ENCODE measurements at regions not wholly inside any gene's neighbourhood (a gene's known extent, or its start where the extent isn't known, plus 50 kb on each side); places are given as distances from the start of the nearest gene placed in this dataset.
"Not testable (repeated sequence)": the region's sequence is repeated elsewhere in the genome, so short reads cannot be mapped to it uniquely, and the experiment has no call there.

DNA sequence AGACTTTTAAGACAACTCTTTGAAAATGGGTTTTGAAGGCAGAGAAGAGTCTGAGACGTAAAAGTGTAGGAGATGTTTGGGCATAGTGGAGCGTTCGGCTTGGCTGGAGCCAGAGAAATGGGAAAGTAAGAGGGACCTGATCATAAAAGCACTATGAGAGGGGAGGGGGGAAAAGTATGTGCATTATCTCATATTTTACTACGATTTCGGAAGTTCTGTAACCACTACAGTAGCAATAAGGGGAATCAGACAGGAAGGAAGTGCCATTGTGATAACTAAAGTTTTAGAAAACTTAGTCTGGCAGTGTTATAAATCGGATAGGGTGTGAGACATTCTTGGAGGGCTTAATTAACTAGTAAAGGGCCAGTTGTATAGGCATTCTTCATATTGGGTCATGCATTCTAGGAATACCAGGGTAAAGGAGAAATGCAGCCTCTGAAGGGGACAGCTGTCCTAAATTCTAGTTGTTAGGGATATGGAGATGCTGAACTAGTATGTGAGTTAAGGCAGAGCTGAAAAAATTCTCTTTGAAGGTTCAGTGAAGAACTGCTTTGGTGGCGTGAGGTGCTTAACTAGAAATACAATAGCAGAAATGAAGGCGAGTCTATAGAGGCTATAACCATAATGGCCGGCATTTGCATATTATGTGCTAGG, 83.8 kb upstream of the FREM1 start:
- no peak overlapping the region for H3K27ac ChIP-seq
- no peaks in the 10 kb centered on the region for H3K27me3 ChIP-seq (replicated peaks)
- no peaks in the 10 kb centered on the region for H3K36me3 ChIP-seq (replicated peaks)
- H3K4me3 ChIP-seq (ENCODE audit: low read depth, low read length), result peak overlapping the region; percentile 71
- DNase-seq, result no peak
- in situ Hi-C loops (cut with HindIII; ENCODE audit: low pct_ligation_motif_present, low sequenced_read_pairs), result no loop called here
- TF ChIP-seq CTCF (IDR thresholded peaks at IDR 0.05; ENCODE audit: low read depth, low read length, missing control alignments), result no peak

DNA sequence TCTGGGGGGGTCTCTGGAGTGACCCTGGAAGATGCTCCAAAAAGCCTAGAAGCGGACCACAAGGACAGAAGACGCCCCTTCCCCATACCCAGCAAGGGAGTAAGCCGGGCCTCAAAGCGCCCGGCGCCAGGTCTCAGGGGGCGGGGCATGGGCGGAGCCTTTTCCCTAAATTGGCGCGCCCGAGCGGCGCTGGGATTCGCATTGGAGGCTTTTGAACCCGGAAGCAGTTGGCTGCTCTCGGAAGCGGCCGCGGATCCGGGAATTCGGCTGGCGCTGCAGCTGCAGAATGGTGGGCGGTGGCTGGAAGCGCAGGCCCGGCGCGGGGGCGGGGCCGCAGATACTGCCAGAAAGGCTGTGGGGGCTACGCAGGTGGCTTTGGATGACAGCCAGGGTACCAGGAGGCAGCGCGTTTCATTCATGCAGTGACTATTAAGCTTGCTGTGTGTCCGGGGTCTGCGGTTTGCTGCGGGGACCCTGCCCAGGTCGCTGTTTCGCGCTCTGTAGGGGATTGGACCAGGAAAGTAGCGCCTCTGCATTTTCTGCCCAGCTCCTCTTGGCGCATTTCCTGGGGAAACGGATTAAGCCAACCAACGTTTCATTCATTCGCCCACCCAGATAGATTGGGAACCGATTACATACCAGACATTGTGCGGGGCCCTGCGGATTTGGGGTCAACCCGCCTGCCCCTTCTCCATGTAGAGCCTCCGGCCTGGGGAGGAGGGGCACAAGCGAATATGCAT, 83.0 kb upstream of the FREM1 start:
- in situ Hi-C loops (cut with HindIII; ENCODE audit: low pct_ligation_motif_present, low sequenced_read_pairs), result no loop called here
- TF ChIP-seq CTCF (IDR thresholded peaks at IDR 0.05; ENCODE audit: low read depth, low read length, missing control alignments), result no peak
- H3K4me3 ChIP-seq (ENCODE audit: low read depth, low read length), result peak overlapping the region; percentile 71
- H3K36me3 ChIP-seq (replicated peaks), result no peaks in the 10 kb centered on the region
- peak; percentile 85 for DNase-seq
- no peak overlapping the region for H3K27ac ChIP-seq
- no peaks in the 10 kb centered on the region for H3K27me3 ChIP-seq (replicated peaks)

GRCh38 chr9:14992516-14992915, 82.3 kb upstream of the FREM1 start:
- Histone ChIP-seq H3K27ac (no peak overlapping the region), H3K4me3 (ENCODE audit: low read depth, low read length) (no peak overlapping the region), H3K36me3 (replicated peaks) (no peaks in the 10 kb centered on the region), H3K27me3 (replicated peaks) (no peaks in the 10 kb centered on the region)
- no peak for DNase-seq
- TF ChIP-seq CTCF (IDR thresholded peaks at IDR 0.05; ENCODE audit: low read depth, low read length, missing control alignments), result no peak
- in situ Hi-C loops (cut with HindIII; ENCODE audit: low pct_ligation_motif_present, low sequenced_read_pairs), result no loop called here

- no peak overlapping the region for H3K4me3 ChIP-seq (ENCODE audit: low read depth, low read length)
Measured at GRCh38 chr9:14992081-14992480, 81.9 kb upstream of the FREM1 start.

DNA sequence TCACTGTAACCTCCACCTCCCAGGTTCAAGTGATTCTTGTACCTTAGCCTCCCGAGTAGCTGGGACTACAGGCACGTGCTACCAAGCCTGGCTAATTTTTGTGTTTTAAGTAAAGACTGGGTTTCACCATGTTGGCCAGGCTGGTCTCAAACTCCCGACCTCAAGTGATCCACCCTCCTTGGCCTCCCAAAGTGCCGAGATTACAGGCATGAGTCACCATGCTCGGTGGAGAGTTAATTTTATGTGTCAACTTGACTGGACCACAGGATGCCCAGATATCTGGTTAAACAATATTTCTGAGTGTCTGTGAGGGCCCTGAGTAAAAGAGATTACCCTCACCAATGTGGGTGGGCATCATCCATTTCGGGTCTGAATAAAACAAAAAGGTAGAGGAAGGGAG, 80.4 kb upstream of the FREM1 start:
- H3K27ac ChIP-seq; H3K27me3 ChIP-seq (replicated peaks); H3K4me3 ChIP-seq (ENCODE audit: low read depth, low read length); DNase-seq; H3K36me3 ChIP-seq (replicated peaks); in situ Hi-C loops (cut with HindIII; ENCODE audit: low pct_ligation_motif_present, low sequenced_read_pairs): not testable (repeated sequence)

More at GRCh38 chr9:14992081-14992480, 81.9 kb upstream of the FREM1 start:
- in situ Hi-C loops (cut with HindIII; ENCODE audit: low pct_ligation_motif_present, low sequenced_read_pairs), result no loop called here
- Histone ChIP-seq H3K27me3 (replicated peaks) (no peaks in the 10 kb centered on the region), H3K27ac (no peak overlapping the region), H3K36me3 (replicated peaks) (no peaks in the 10 kb centered on the region)
- DNase-seq, result no peak
- TF ChIP-seq CTCF (IDR thresholded peaks at IDR 0.05; ENCODE audit: low read depth, low read length, missing control alignments), result no peak

- Histone ChIP-seq H3K27me3 (replicated peaks) (no peaks in the 10 kb centered on the region), H3K27ac (peak overlapping the region; percentile 62), H3K4me3 (ENCODE audit: low read depth, low read length) (no peak overlapping the region), H3K36me3 (replicated peaks) (no peaks in the 10 kb centered on the region)
- no peak for TF ChIP-seq CTCF (IDR thresholded peaks at IDR 0.05; ENCODE audit: low read depth, low read length, missing control alignments)
- peak; percentile 53 for DNase-seq
- in situ Hi-C loops (cut with HindIII; ENCODE audit: low pct_ligation_motif_present, low sequenced_read_pairs), result no loop called here
Measured at GRCh38 chr9:14989811-14990210, 79.6 kb upstream of the FREM1 start.

DNA sequence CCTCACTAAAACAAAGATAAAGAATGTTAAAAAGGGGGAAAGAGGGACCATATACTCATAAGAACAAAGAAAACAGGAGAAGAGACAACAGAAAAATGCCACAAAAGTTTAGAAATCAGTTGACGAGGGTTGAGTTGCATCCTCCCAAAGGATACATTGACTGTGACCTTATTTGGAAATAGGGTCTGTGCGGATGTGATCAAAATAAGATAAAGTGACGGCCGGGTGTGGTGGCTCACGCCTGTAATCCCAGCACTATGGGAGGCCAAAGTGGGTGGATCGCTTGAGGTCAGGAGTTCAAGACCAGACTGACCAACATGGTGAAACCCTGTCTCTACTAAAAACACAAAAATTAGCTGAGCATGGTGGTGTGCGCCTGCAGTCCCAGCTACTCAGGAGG, 79.1 kb upstream of the FREM1 start:
- H3K4me3 ChIP-seq (ENCODE audit: low read depth, low read length); H3K27me3 ChIP-seq (replicated peaks); H3K36me3 ChIP-seq (replicated peaks); in situ Hi-C loops (cut with HindIII; ENCODE audit: low pct_ligation_motif_present, low sequenced_read_pairs): not testable (repeated sequence)
- DNase-seq, result peak; percentile 75
- peak overlapping the region; percentile 62 for H3K27ac ChIP-seq
